Panc1 (cell line): ENCODE measurements at regions not wholly inside any gene's neighbourhood (a gene's known extent, or its start where the extent isn't known, plus 50 kb on each side); places are given as distances from the start of the nearest gene placed in this dataset.

Source experiments
- ATAC-seq: fragments of 200-7000 bp; cut with Tn5 transposase; 2 replicates; pipeline ENCODE4 v1.9.1; 2020; ENCODE audit warnings: mild to moderate bottlenecking, moderate library complexity
- BruUV-seq: library from RNA; stranded (reverse); fragments of 400-500 nt; replicated peaks from 2 replicates; lab custom pipeline; 2021; lab: Mats Ljungman, UMichigan
- CTCF ChIA-PET: fragments of 300-600 bp; sonication (Branson Sonifier 250); formaldehyde crosslinking; loops from one replicate; lab custom pipeline; 2022; ENCODE audit warnings: antibody characterized with exemption; lab: Charles Lee
- POLR2A ChIA-PET: fragments of 300-600 bp; sonication (Branson Sonifier 250); formaldehyde crosslinking; loops from one replicate; lab custom pipeline; 2022; ENCODE audit warnings: antibody characterized with exemption; lab: Charles Lee
- DNase-seq: peaks from one replicate; pipeline ENCODE4 v3.0.0-alpha.2; 2010; ENCODE audit warnings: low read depth, low spot score
- H3K27ac ChIP-seq: 2 replicates; pipeline ENCODE4 v1.5.1; 2011; ENCODE audit warnings: mild to moderate bottlenecking, low read length, inconsistent platforms
- H3K27me3 ChIP-seq: fragments of 200-500 bp; sonication (Bioruptor generic); 2 replicates; pipeline ENCODE4 v1.6.0; 2014; ENCODE audit warnings: low read length, inconsistent platforms; ENCODE audit not compliant: control insufficient read depth, insufficient read depth
- H3K36me3 ChIP-seq: fragments of 200-500 bp; sonication (Bioruptor generic); 2 replicates; pipeline ENCODE4 v1.5.1; 2014; ENCODE audit warnings: inconsistent platforms, mild to moderate bottlenecking, low read length, moderate library complexity; ENCODE audit not compliant: control insufficient read depth, insufficient read depth
- H3K4me1 ChIP-seq: 2 replicates; pipeline ENCODE4 v1.5.1; 2011; ENCODE audit warnings: inconsistent platforms, mild to moderate bottlenecking, low read length, moderate library complexity; ENCODE audit not compliant: control insufficient read depth, insufficient read depth
- H3K4me3 ChIP-seq, 2 experiments: 2 replicates each; pipeline ENCODE4 v1.5.1; 2011 to 2012; ENCODE audit warnings: low read depth in 2 of 2, low read length in 2 of 2, mild to moderate bottlenecking in 2 of 2, inconsistent platforms in 1 of 2, moderate library complexity in 1 of 2
- H3K9me3 ChIP-seq: fragments of 200-500 bp; sonication (Bioruptor generic); 2 replicates; pipeline ENCODE4 v1.5.1; 2014; ENCODE audit warnings: low read depth, mild to moderate bottlenecking, inconsistent platforms, low read length, moderate library complexity; ENCODE audit not compliant: control insufficient read depth, insufficient read depth
- CTCF ChIP-seq: fragments of 450-650 bp; IDR thresholded peaks from 2 replicates; pipeline ENCODE4 v1.5.1; 2017; ENCODE audit warnings: mild to moderate bottlenecking
- POLR2AphosphoS5 ChIP-seq: IDR thresholded peaks from 2 replicates; pipeline ENCODE4 v1.6.1; 2012; ENCODE audit warnings: mild to moderate bottlenecking, low read depth, low read length, moderate library complexity
- SIN3A ChIP-seq: IDR thresholded peaks from 2 replicates; pipeline ENCODE4 v1.6.1; 2012; ENCODE audit warnings: low read depth, mild to moderate bottlenecking, low read length, moderate library complexity, borderline replicate concordance; ENCODE audit not compliant: insufficient read depth
- TCF7L2 ChIP-seq: IDR thresholded peaks from 2 replicates; pipeline ENCODE4 v1.6.1; 2011; ENCODE audit warnings: mild to moderate bottlenecking, low read depth, low read length, inconsistent platforms
- in situ Hi-C: cut with HindIII; loops from 2 replicates; pipeline ENCODE4 v1.10.0; 2016; ENCODE audit warnings: low sequenced_read_pairs, low pct_unique_long_range_greater_than_20kb
- intact Hi-C: fragments of 100-400 bp; cut with micrococcal nuclease; formaldehyde crosslinking; loops from one replicate; pipeline ENCODE4 v1.10.0; 2022; ENCODE audit not compliant: unreplicated experiment
- TF ChIP-seq, protein P1 (sequence below), 2 experiments: IDR thresholded peaks; 2 replicates each; pipeline ENCODE4 v1.6.1; 2011 to 2012; ENCODE audit warnings: low read depth in 2 of 2, control low read depth in 1 of 2, low read length in 1 of 2, mild to moderate bottlenecking in 1 of 2, moderate library complexity in 1 of 2; ENCODE audit not compliant: insufficient read depth in 1 of 2

GRCh38 chr12:127556231-127556886 lies 710.6 kb upstream of the TMEM132C start:
- Histone ChIP-seq H3K27me3 (no peaks in the 10 kb centered on the region), H3K4me1 (no peaks in the 10 kb centered on the region), H3K4me3 (no peak overlapping the region), H3K9me3 (no peaks in the 10 kb centered on the region), H3K27ac (no peak overlapping the region), H3K36me3 (no peaks in the 10 kb centered on the region)
- ATAC-seq (no peak), DNase-seq (no peak)
- intact Hi-C loops, result no loop called here
- ChIA-PET CTCF (no interaction called here), POLR2A (no interaction called here)
- BruUV-seq, result no TSS peak
- TF ChIP-seq SIN3A (no peak), TCF7L2 (no peak)
- in situ Hi-C loops, result no loop called here

DNA sequence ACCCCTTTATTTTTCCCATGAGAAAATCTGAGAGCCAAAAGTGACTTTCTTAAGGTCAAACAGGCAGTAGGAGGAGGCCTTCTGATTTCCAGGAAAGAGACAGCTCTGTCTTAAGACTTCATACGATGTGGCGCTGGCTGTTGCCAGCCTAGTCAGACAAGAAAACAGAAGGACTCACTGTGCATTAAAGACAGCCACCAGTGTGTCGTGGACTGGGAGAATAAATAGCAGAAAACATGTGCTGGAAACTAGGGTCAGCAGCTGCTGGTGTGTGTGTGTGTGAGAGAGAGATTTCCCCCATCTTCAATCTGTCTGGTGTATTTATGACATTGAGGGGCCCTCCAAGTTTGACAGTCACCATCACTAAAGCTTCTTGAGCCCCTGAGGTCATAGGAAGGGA lies 708.6 kb upstream of the TMEM132C start:
- no TSS peak for BruUV-seq
- CTCF ChIA-PET, result no interaction called here

More for the DNA sequence above, 708.6 kb upstream of the TMEM132C start:
- Histone ChIP-seq H3K27me3 (no peaks in the 10 kb centered on the region), H3K4me3 (no peak overlapping the region), H3K36me3 (no peaks in the 10 kb centered on the region), H3K9me3 (no peaks in the 10 kb centered on the region), H3K27ac (no peak overlapping the region), H3K4me1 (no peaks in the 10 kb centered on the region)
- intact Hi-C loops (no loop called here), in situ Hi-C loops (no loop called here)
- POLR2A ChIA-PET, result no interaction called here
- no peak for ATAC-seq
- DNase-seq, result no peak
- no peak for TF ChIP-seq TCF7L2
- no peak for TF ChIP-seq SIN3A
- TF ChIP-seq, protein P1, sequence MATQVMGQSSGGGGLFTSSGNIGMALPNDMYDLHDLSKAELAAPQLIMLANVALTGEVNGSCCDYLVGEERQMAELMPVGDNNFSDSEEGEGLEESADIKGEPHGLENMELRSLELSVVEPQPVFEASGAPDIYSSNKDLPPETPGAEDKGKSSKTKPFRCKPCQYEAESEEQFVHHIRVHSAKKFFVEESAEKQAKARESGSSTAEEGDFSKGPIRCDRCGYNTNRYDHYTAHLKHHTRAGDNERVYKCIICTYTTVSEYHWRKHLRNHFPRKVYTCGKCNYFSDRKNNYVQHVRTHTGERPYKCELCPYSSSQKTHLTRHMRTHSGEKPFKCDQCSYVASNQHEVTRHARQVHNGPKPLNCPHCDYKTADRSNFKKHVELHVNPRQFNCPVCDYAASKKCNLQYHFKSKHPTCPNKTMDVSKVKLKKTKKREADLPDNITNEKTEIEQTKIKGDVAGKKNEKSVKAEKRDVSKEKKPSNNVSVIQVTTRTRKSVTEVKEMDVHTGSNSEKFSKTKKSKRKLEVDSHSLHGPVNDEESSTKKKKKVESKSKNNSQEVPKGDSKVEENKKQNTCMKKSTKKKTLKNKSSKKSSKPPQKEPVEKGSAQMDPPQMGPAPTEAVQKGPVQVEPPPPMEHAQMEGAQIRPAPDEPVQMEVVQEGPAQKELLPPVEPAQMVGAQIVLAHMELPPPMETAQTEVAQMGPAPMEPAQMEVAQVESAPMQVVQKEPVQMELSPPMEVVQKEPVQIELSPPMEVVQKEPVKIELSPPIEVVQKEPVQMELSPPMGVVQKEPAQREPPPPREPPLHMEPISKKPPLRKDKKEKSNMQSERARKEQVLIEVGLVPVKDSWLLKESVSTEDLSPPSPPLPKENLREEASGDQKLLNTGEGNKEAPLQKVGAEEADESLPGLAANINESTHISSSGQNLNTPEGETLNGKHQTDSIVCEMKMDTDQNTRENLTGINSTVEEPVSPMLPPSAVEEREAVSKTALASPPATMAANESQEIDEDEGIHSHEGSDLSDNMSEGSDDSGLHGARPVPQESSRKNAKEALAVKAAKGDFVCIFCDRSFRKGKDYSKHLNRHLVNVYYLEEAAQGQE (IDR thresholded peaks at IDR 0.05; ENCODE audit: insufficient read depth in 1 of 2, low read depth in 2 of 2, low read length in 1 of 2), result no peak
- TF ChIP-seq POLR2AphosphoS5, result no peak
- TF ChIP-seq CTCF, result no peak
